ENCODE measurements at regions not wholly inside any gene's neighbourhood (a gene's known extent, or its start where the extent isn't known, plus 50 kb on each side); places are given as distances from the start of the nearest gene placed in this dataset.
"Not testable (repeated sequence)": the region's sequence is repeated elsewhere in the genome, so short reads cannot be mapped to it uniquely, and the experiment has no call there.

DNA sequence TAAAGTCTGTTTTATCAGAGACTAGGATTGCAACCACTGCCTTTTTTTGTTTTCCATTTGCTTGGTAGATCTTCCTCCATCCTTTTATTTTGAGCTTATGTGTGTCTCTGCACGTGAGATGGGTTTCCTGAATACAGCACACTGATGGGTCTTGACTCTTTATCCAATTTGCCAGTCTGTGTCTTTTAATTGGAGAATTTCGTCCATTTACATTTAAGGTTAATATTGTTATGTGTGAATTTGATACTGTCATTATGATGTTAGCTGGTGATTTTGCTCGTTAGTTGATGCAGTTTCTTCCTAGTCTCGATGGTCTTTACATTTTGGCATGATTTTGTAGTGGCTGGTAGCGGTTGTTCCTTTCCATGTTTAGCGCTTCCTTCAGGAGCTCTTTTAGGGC, 99.5 kb upstream of the CPHXL start:
- not testable (repeated sequence) for TF ChIP-seq POLR2A (IDR thresholded peaks at IDR 0.05)
- TF ChIP-seq, protein P1, sequence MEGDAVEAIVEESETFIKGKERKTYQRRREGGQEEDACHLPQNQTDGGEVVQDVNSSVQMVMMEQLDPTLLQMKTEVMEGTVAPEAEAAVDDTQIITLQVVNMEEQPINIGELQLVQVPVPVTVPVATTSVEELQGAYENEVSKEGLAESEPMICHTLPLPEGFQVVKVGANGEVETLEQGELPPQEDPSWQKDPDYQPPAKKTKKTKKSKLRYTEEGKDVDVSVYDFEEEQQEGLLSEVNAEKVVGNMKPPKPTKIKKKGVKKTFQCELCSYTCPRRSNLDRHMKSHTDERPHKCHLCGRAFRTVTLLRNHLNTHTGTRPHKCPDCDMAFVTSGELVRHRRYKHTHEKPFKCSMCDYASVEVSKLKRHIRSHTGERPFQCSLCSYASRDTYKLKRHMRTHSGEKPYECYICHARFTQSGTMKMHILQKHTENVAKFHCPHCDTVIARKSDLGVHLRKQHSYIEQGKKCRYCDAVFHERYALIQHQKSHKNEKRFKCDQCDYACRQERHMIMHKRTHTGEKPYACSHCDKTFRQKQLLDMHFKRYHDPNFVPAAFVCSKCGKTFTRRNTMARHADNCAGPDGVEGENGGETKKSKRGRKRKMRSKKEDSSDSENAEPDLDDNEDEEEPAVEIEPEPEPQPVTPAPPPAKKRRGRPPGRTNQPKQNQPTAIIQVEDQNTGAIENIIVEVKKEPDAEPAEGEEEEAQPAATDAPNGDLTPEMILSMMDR (IDR thresholded peaks at IDR 0.05): not testable (repeated sequence)
